GM23338 (cell line): ENCODE measurements at regions not wholly inside any gene's neighbourhood (a gene's known extent, or its start where the extent isn't known, plus 50 kb on each side); places are given as distances from the start of the nearest gene placed in this dataset.

Source experiments
- ATAC-seq: fragments of 200-7000 bp; cut with Tn5 transposase; 3 replicates; pipeline ENCODE4 v1.9.1; 2020
- DNase-seq: peaks from one replicate; pipeline ENCODE4 v3.0.0-alpha.2; 2015; ENCODE audit warnings: low spot score
- H2AFZ ChIP-seq: fragments of 200-600 bp; sonication (generic); 2 replicates; pipeline ENCODE4 v1.8.0; 2016; ENCODE audit warnings: antibody characterized with exemption, mild to moderate bottlenecking, moderate library complexity
- H3F3A ChIP-seq: fragments of 200-600 bp; sonication (generic); replicated peaks from 2 replicates; pipeline ENCODE4 v1.8.0; 2017; ENCODE audit warnings: antibody characterized with exemption, mixed run types, low read depth
- H3K27ac ChIP-seq: fragments of 200-600 bp; sonication (generic); 2 replicates; pipeline ENCODE4 v1.6.1; 2016; ENCODE audit warnings: low read depth
- H3K27me3 ChIP-seq: fragments of 200-600 bp; sonication (generic); 2 replicates; pipeline ENCODE4 v1.8.0; 2016; ENCODE audit warnings: mild to moderate bottlenecking, mixed run types, moderate library complexity; ENCODE audit not compliant: insufficient read depth
- H3K36me3 ChIP-seq: fragments of 200-600 bp; sonication (generic); 2 replicates; pipeline ENCODE4 v1.8.0; 2016; ENCODE audit warnings: mild to moderate bottlenecking; ENCODE audit not compliant: insufficient read depth
- H3K4me1 ChIP-seq: fragments of 200-600 bp; sonication (generic); 2 replicates; pipeline ENCODE4 v1.8.0; 2016; ENCODE audit warnings: mild to moderate bottlenecking, moderate library complexity; ENCODE audit not compliant: insufficient read depth
- H3K4me2 ChIP-seq: fragments of 200-600 bp; sonication (generic); 2 replicates; pipeline ENCODE4 v1.7.1; 2017; ENCODE audit warnings: mixed run types
- H3K4me3 ChIP-seq: fragments of 200-600 bp; sonication (generic); 2 replicates; pipeline ENCODE4 v1.6.1; 2016; ENCODE audit warnings: mixed run types
- H3K79me2 ChIP-seq: fragments of 200-600 bp; sonication (generic); replicated peaks from 2 replicates; pipeline ENCODE4 v1.8.0; 2017; ENCODE audit warnings: mild to moderate bottlenecking; ENCODE audit not compliant: insufficient read depth
- H3K9me2 ChIP-seq: fragments of 200-600 bp; sonication (generic); 2 replicates; pipeline ENCODE4 v1.8.0; 2017; ENCODE audit not compliant: insufficient read depth
- H4K20me1 ChIP-seq: fragments of 200-600 bp; sonication (generic); replicated peaks from 2 replicates; pipeline ENCODE4 v1.8.0; 2017; ENCODE audit warnings: mild to moderate bottlenecking; ENCODE audit not compliant: insufficient read depth
- H3K27ac Mint-ChIP-seq: 2 replicates; pipeline ENCODE4 v1.8.0; 2020; ENCODE audit warnings: inconsistent platforms, mild to moderate bottlenecking, moderate library complexity, mixed read lengths
- H3K27me3 Mint-ChIP-seq: 3 replicates; pipeline ENCODE4 v1.8.0; 2022; ENCODE audit warnings: low read depth, mild to moderate bottlenecking, moderate library complexity, mixed read lengths, inconsistent platforms; ENCODE audit not compliant: insufficient read depth, poor library complexity
- H3K36me3 Mint-ChIP-seq: 3 replicates; pipeline ENCODE4 v1.8.0; 2021; ENCODE audit warnings: low read depth, mild to moderate bottlenecking, inconsistent platforms, moderate library complexity, mixed read lengths
- H3K4me1 Mint-ChIP-seq: 3 replicates; pipeline ENCODE4 v1.8.0; 2020; ENCODE audit warnings: mild to moderate bottlenecking, inconsistent platforms, mixed read lengths
- H3K4me3 Mint-ChIP-seq: 3 replicates; pipeline ENCODE4 v1.8.0; 2021; ENCODE audit warnings: moderate library complexity, mild to moderate bottlenecking, inconsistent platforms, mixed read lengths
- H3K9me3 Mint-ChIP-seq: 3 replicates; pipeline ENCODE4 v1.8.0; 2020; ENCODE audit warnings: moderate library complexity, mild to moderate bottlenecking, inconsistent platforms, mixed read lengths
- CREB1 ChIP-seq: fragments of 250-450 bp; sonication (Bioruptor Pico); IDR thresholded peaks from 2 replicates; pipeline ENCODE4 v1.5.0; 2020; ENCODE audit warnings: low read depth, mild to moderate bottlenecking, moderate library complexity
- ETS1 ChIP-seq: IDR thresholded peaks from 2 replicates; pipeline ENCODE4 v1.6.1; 2016; ENCODE audit warnings: antibody characterized with exemption
- EZH2 ChIP-seq: fragments of 200-600 bp; sonication (generic); IDR thresholded peaks from one replicate; pipeline ENCODE4 v1.8.0; 2017; ENCODE audit warnings: antibody characterized with exemption, mild to moderate bottlenecking, low read depth; ENCODE audit not compliant: unreplicated experiment
- EZH2phosphoT487 ChIP-seq: fragments of 200-600 bp; sonication (generic); IDR thresholded peaks from one replicate; pipeline ENCODE4 v1.8.1; 2018; ENCODE audit warnings: antibody characterized with exemption; ENCODE audit not compliant: unreplicated experiment
- JUNB ChIP-seq: IDR thresholded peaks from one replicate; pipeline ENCODE4 v1.6.1; 2016; ENCODE audit warnings: antibody characterized with exemption; ENCODE audit not compliant: unreplicated experiment
- NANOG ChIP-seq: IDR thresholded peaks from 2 replicates; pipeline ENCODE4 v1.6.1; 2016; ENCODE audit warnings: antibody characterized with exemption, borderline replicate concordance
- POLR2AphosphoS5 ChIP-seq: IDR thresholded peaks from 2 replicates; pipeline ENCODE4 v1.6.1; 2016; ENCODE audit warnings: antibody characterized with exemption, low read depth
- REST ChIP-seq: IDR thresholded peaks from one replicate; pipeline ENCODE4 v1.6.1; 2018; ENCODE audit warnings: antibody characterized with exemption; ENCODE audit not compliant: unreplicated experiment
- STAT1 ChIP-seq: IDR thresholded peaks from one replicate; pipeline ENCODE4 v1.6.1; 2016; ENCODE audit warnings: antibody characterized with exemption; ENCODE audit not compliant: unreplicated experiment
- ZNF114 ChIP-seq: fragments of 250-450 bp; sonication (Bioruptor Pico); IDR thresholded peaks from 2 replicates; pipeline ENCODE4 v1.5.0; 2020; ENCODE audit warnings: mild to moderate bottlenecking, moderate library complexity
- ZNF331 ChIP-seq: fragments of 250-450 bp; sonication (Bioruptor Pico); IDR thresholded peaks from 2 replicates; pipeline ENCODE4 v1.5.0; 2020; ENCODE audit warnings: low read depth, mild to moderate bottlenecking, moderate library complexity
- ZNF462 ChIP-seq: fragments of 250-450 bp; sonication (Bioruptor Pico); IDR thresholded peaks from 2 replicates; pipeline ENCODE4 v1.5.0; 2020; ENCODE audit warnings: mild to moderate bottlenecking, moderate library complexity
- TF ChIP-seq, protein P1 (sequence below), 2 experiments: fragments of 200-600 bp in 1 of 2; sonication (generic) in 1 of 2; conservative IDR thresholded peaks; 2 replicates each; pipeline versions ENCODE4 v1.5.1 to v1.6.1; 2016 to 2017; ENCODE audit warnings: antibody characterized with exemption in 2 of 2, low read depth in 2 of 2, mild to moderate bottlenecking in 2 of 2, moderate library complexity in 1 of 2

- Histone ChIP-seq H4K20me1 (no peaks in the 10 kb centered on the region), H3K27me3 (no peaks in the 10 kb centered on the region), H3K27ac (no peak overlapping the region), H3K79me2 (no peaks in the 10 kb centered on the region), H3K4me1 (no peaks in the 10 kb centered on the region), H3K36me3 (no peaks in the 10 kb centered on the region), H2AFZ (no peak overlapping the region), H3F3A (no peaks in the 10 kb centered on the region), H3K9me2 (0 out of 2 replicates have a peak, but pooled peaks cover 2% of the 10 kb centered on the region), H3K4me2 (no peak overlapping the region), H3K4me3 (no peak overlapping the region)
- no peak overlapping the region for H3K4me3 Mint-ChIP-seq
- peaks cover 27% of the 10 kb centered on the region; the same call in 2 of the 3 replicates for H3K9me3 Mint-ChIP-seq
- H3K27me3 Mint-ChIP-seq = no peaks in the 10 kb centered on the region
- H3K4me1 Mint-ChIP-seq = no peaks in the 10 kb centered on the region
- DNase-seq = no peak
- TF ChIP-seq REST (no peak), ZNF462 (no peak), ZNF331 (CRISPR knock-in tag) (no peak), POLR2AphosphoS5 (no peak), ETS1 (no peak), CREB1 (CRISPR knock-in tag) (no peak), STAT1 (no peak), EZH2phosphoT487 (no peak), ZNF114 (CRISPR knock-in tag) (no peak), NANOG (no peak), JUNB (no peak), EZH2 (no peak)
- TF ChIP-seq, protein P1, sequence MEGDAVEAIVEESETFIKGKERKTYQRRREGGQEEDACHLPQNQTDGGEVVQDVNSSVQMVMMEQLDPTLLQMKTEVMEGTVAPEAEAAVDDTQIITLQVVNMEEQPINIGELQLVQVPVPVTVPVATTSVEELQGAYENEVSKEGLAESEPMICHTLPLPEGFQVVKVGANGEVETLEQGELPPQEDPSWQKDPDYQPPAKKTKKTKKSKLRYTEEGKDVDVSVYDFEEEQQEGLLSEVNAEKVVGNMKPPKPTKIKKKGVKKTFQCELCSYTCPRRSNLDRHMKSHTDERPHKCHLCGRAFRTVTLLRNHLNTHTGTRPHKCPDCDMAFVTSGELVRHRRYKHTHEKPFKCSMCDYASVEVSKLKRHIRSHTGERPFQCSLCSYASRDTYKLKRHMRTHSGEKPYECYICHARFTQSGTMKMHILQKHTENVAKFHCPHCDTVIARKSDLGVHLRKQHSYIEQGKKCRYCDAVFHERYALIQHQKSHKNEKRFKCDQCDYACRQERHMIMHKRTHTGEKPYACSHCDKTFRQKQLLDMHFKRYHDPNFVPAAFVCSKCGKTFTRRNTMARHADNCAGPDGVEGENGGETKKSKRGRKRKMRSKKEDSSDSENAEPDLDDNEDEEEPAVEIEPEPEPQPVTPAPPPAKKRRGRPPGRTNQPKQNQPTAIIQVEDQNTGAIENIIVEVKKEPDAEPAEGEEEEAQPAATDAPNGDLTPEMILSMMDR (conservative IDR thresholded peaks at IDR 0.05; ENCODE audit: low read depth in 2 of 2) = no peak
- no peak overlapping the region for H3K27ac Mint-ChIP-seq
- peaks cover 30% of the 10 kb centered on the region for H3K36me3 Mint-ChIP-seq
- no peak for ATAC-seq
These were observed 416.6 kb downstream of the KIF2B start for GRCh38 chr17:54239291-54239690.
